PC-3 (cell line): ENCODE measurements at regions not wholly inside any gene's neighbourhood (a gene's known extent, or its start where the extent isn't known, plus 50 kb on each side); places are given as distances from the start of the nearest gene placed in this dataset.

ENCODE experiments used
- ATAC-seq: fragments of 200-7000 bp; cut with Tn5 transposase; 2 replicates; pipeline ENCODE4 v1.9.1; 2020; ENCODE audit warnings: mild to moderate bottlenecking, moderate library complexity
- BruUV-seq: library from RNA; stranded (reverse); fragments of 400-500 nt; replicated peaks from 2 replicates; lab custom pipeline; 2021; lab: Mats Ljungman, UMichigan
- CTCF ChIA-PET: fragments of 300-600 bp; sonication (Branson Sonifier 250); formaldehyde crosslinking; loops from one replicate; lab custom pipeline; 2022; ENCODE audit warnings: antibody characterized with exemption; lab: Charles Lee
- POLR2A ChIA-PET: fragments of 300-600 bp; sonication (Branson Sonifier 250); formaldehyde crosslinking; loops from one replicate; lab custom pipeline; 2022; ENCODE audit warnings: antibody characterized with exemption; ENCODE audit not compliant: unreplicated experiment; lab: Charles Lee
- DNase-seq: peaks from one replicate; pipeline ENCODE4 v3.0.0-alpha.2; 2015
- H2AFZ ChIP-seq: fragments of 300-600 bp; sonication (generic); 2 replicates; pipeline ENCODE4 v1.6.0; 2016; ENCODE audit warnings: antibody characterized with exemption, low read length
- H3F3A ChIP-seq: fragments of 300-600 bp; sonication (generic); one replicate; pipeline ENCODE4 v1.6.0; 2017; ENCODE audit warnings: antibody characterized with exemption, low read length, control low read depth, mild to moderate bottlenecking; ENCODE audit not compliant: unreplicated experiment
- H3K27ac ChIP-seq: fragments of 300-600 bp; sonication (generic); 2 replicates; pipeline ENCODE4 v1.5.1; 2016; ENCODE audit warnings: mild to moderate bottlenecking, low read length
- H3K27me3 ChIP-seq: fragments of 300-600 bp; sonication (generic); 2 replicates; pipeline ENCODE4 v1.6.1; 2016; ENCODE audit warnings: low read length, mixed read lengths
- H3K36me3 ChIP-seq: fragments of 300-600 bp; sonication (generic); 2 replicates; pipeline ENCODE4 v1.6.1; 2016; ENCODE audit warnings: low read depth, mixed run types, low read length, mixed read lengths
- H3K4me1 ChIP-seq: fragments of 300-600 bp; sonication (generic); 2 replicates; pipeline ENCODE4 v1.5.1; 2016; ENCODE audit warnings: low read length; ENCODE audit not compliant: insufficient read depth
- H3K4me2 ChIP-seq: fragments of 300-600 bp; sonication (generic); 2 replicates; pipeline ENCODE4 v1.6.0; 2016; ENCODE audit warnings: low read length
- H3K4me3 ChIP-seq: fragments of 300-600 bp; sonication (generic); 2 replicates; pipeline ENCODE4 v1.5.1; 2016; ENCODE audit warnings: mild to moderate bottlenecking, low read length, mixed read lengths
- H3K79me2 ChIP-seq: fragments of 300-600 bp; sonication (generic); 2 replicates; pipeline ENCODE4 v1.6.1; 2017; ENCODE audit warnings: low read length, mixed read lengths
- H3K9ac ChIP-seq: fragments of 300-600 bp; sonication (generic); 2 replicates; pipeline ENCODE4 v1.6.0; 2016; ENCODE audit warnings: mild to moderate bottlenecking, low read length
- H3K9me2 ChIP-seq: fragments of 300-600 bp; sonication (generic); replicated peaks from 2 replicates; pipeline ENCODE4 v1.6.1; 2016; ENCODE audit warnings: mixed run types, low read length, mixed read lengths
- H3K9me3 ChIP-seq: fragments of 300-600 bp; sonication (generic); 2 replicates; pipeline ENCODE4 v1.6.1; 2016; ENCODE audit warnings: low read length, mixed read lengths
- H4K20me1 ChIP-seq: fragments of 300-600 bp; sonication (generic); 2 replicates; pipeline ENCODE4 v1.6.1; 2016; ENCODE audit warnings: low read length, mixed read lengths
- CTCF ChIP-seq: fragments of 300-600 bp; sonication (generic); conservative IDR thresholded peaks from 2 replicates; pipeline ENCODE4 v1.5.1; 2017; ENCODE audit warnings: antibody characterized with exemption, low read depth, mild to moderate bottlenecking, low read length
- EZH2 ChIP-seq: fragments of 300-600 bp; sonication (generic); IDR thresholded peaks from one replicate; pipeline ENCODE4 v1.6.1; 2017; ENCODE audit warnings: antibody characterized with exemption, mild to moderate bottlenecking, low read length; ENCODE audit not compliant: unreplicated experiment
- EZH2phosphoT487 ChIP-seq: fragments of 300-600 bp; sonication (generic); IDR thresholded peaks from 2 replicates; pipeline ENCODE4 v1.6.1; 2018; ENCODE audit warnings: mild to moderate bottlenecking, antibody characterized with exemption, low read length, borderline replicate concordance
- intact Hi-C: fragments of 100-400 bp; cut with micrococcal nuclease; formaldehyde crosslinking; loops from 2 replicates; pipeline ENCODE4 v1.9.0; 2023

GRCh38 chr12:67504026-67504425 is 144.5 kb upstream of the DYRK2 start:
- no peaks in the 10 kb centered on the region for H3K4me1 ChIP-seq
- H3K36me3 ChIP-seq: no peaks in the 10 kb centered on the region
- no peak overlapping the region for H3K4me2 ChIP-seq
- no peak for TF ChIP-seq EZH2
- no peak for TF ChIP-seq CTCF
- no peak for TF ChIP-seq EZH2phosphoT487
- intact Hi-C loops: no loop called here
- ChIA-PET CTCF (no interaction called here), POLR2A (no interaction called here)
- H3K27me3 ChIP-seq: no peaks in the 10 kb centered on the region
- ATAC-seq: no peak
- H2AFZ ChIP-seq: no peak overlapping the region
- no peak for DNase-seq
- no peak overlapping the region for H3K4me3 ChIP-seq
- no peaks in the 10 kb centered on the region for H4K20me1 ChIP-seq
- no peak overlapping the region for H3K27ac ChIP-seq
- no peaks in the 10 kb centered on the region for H3K79me2 ChIP-seq
- H3K9ac ChIP-seq: no peak overlapping the region
- no TSS peak for BruUV-seq
- H3F3A ChIP-seq: no peaks in the 10 kb centered on the region
- no peaks in the 10 kb centered on the region for H3K9me3 ChIP-seq
- no peaks in the 10 kb centered on the region for H3K9me2 ChIP-seq

GRCh38 chr12:67506739-67507138 is 141.8 kb upstream of the DYRK2 start:
- H2AFZ ChIP-seq: no peak overlapping the region
- TF ChIP-seq EZH2phosphoT487 (no peak), CTCF (no peak)

GRCh38 chr12:67508830-67509229 is 139.7 kb upstream of the DYRK2 start:
- no peaks in the 10 kb centered on the region for H3K79me2 ChIP-seq
- H3F3A ChIP-seq: no peaks in the 10 kb centered on the region
- TF ChIP-seq EZH2 (no peak), EZH2phosphoT487 (no peak), CTCF (no peak)
- ChIA-PET CTCF (no interaction called here), POLR2A (no interaction called here)
- ATAC-seq (no peak), DNase-seq (no peak)
- BruUV-seq: no TSS peak
- H3K27ac ChIP-seq: no peak overlapping the region
- H2AFZ ChIP-seq: no peak overlapping the region
- H3K9me3 ChIP-seq: no peaks in the 10 kb centered on the region
- H3K4me2 ChIP-seq: no peak overlapping the region
- H3K4me3 ChIP-seq: no peak overlapping the region
- H3K9ac ChIP-seq: no peak overlapping the region
- H3K27me3 ChIP-seq: no peaks in the 10 kb centered on the region
- no peaks in the 10 kb centered on the region for H4K20me1 ChIP-seq
- H3K9me2 ChIP-seq: no peaks in the 10 kb centered on the region
- intact Hi-C loops: no loop called here
- no peaks in the 10 kb centered on the region for H3K4me1 ChIP-seq
- H3K36me3 ChIP-seq: no peaks in the 10 kb centered on the region

More at GRCh38 chr12:67506739-67507138, 141.8 kb upstream of the DYRK2 start:
- no peak for ATAC-seq
- no peaks in the 10 kb centered on the region for H3K9me2 ChIP-seq
- no peaks in the 10 kb centered on the region for H3K79me2 ChIP-seq
- no TSS peak for BruUV-seq
- H3K4me2 ChIP-seq: no peak overlapping the region
- DNase-seq: no peak
- no peaks in the 10 kb centered on the region for H3K4me1 ChIP-seq
- H3F3A ChIP-seq: no peaks in the 10 kb centered on the region
- H3K4me3 ChIP-seq: no peak overlapping the region
- no peaks in the 10 kb centered on the region for H3K27me3 ChIP-seq
- intact Hi-C loops: no loop called here
- ChIA-PET POLR2A (no interaction called here), CTCF (no interaction called here)
- H3K9ac ChIP-seq: no peak overlapping the region
- H3K9me3 ChIP-seq: no peaks in the 10 kb centered on the region
- H4K20me1 ChIP-seq: no peaks in the 10 kb centered on the region
- H3K36me3 ChIP-seq: no peaks in the 10 kb centered on the region
- H3K27ac ChIP-seq: no peak overlapping the region
